ENCODE measurements at regions not wholly inside any gene's neighbourhood (a gene's known extent, or its start where the extent isn't known, plus 50 kb on each side); places are given as distances from the start of the nearest gene placed in this dataset.

DNA sequence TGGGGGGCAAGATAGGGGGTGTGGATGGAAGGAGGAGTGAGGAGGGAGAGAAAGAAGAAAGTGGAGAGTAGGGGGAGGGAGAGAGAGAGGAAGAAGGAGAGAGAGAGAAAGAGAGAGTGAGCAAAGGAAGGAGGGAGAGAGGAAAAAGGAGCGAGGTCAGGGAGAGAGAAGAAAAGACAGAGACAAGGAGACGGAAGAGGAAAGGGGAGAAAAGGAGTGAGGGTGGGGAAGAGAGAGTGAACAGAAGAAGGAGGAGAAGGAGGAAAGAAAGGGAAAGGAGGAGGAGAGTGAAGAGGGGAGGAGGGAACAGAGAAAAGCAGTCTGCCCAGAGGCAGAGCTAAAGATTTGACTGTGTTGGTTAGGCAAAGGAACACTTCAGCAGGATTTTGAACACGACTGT, 181.6 kb downstream of the MID1IP1 start:
- no peak for TF ChIP-seq POLR2A (IDR thresholded peaks at IDR 0.05; ENCODE audit: low read depth, low read length)
- TF ChIP-seq TAF1 (IDR thresholded peaks at IDR 0.05; ENCODE audit: borderline replicate concordance, low read depth, low read length): no peak

All from GM12892 (cell line).